A549 (cell line): ENCODE measurements at regions not wholly inside any gene's neighbourhood (a gene's known extent, or its start where the extent isn't known, plus 50 kb on each side); places are given as distances from the start of the nearest gene placed in this dataset.

ENCODE experiments used
- ATAC-seq, 2 experiments: fragments of 200-7000 bp in 1 of 2; fragments of >200 bp in 1 of 2; cut with Nextera tagmentation in 1 of 2; cut with Tn5 transposase in 1 of 2; 3 replicates each; pipeline versions ENCODE4 v1.8.0 to v1.9.1; 2018 to 2020; ENCODE audit warnings: mild to moderate bottlenecking in 1 of 2, moderate library complexity in 1 of 2
- CTCF ChIA-PET: fragments of 300-600 bp; sonication (Branson Sonifier 250); formaldehyde crosslinking; extraction: SDS; loops from one replicate; lab custom pipeline; 2021; ENCODE audit warnings: antibody characterized with exemption, inconsistent platforms; lab: Yijun Ruan, JAX
- POLR2A ChIA-PET: fragments of 350-600 bp; formaldehyde crosslinking; extraction: SDS; loops from one replicate; lab custom pipeline; 2021; ENCODE audit warnings: antibody characterized with exemption, inconsistent platforms; lab: Yijun Ruan, JAX
- DNase-seq, 2 experiments: peaks; one replicate each; pipeline versions ENCODE4 v3.0.0 to v3.0.0-alpha.2; 2011 to 2016; ENCODE audit warnings: low read depth in 1 of 2, low spot score in 1 of 2
- FAIRE-seq: peaks from 2 replicates; lab custom pipeline; 2011; peaks lifted over from hg19 to GRCh38; lab: Jason Lieb, UNC
- H3K27ac ChIP-seq, 2 experiments: fragments of >200 bp; sonication (Bioruptor Twin); formaldehyde crosslinking; 3 replicates each; pipeline ENCODE4 v1.5.1; 2016 to 2017
- H3K4me1 ChIP-seq: fragments of >200 bp; sonication (Bioruptor Twin); formaldehyde crosslinking; 3 replicates; pipeline ENCODE4 v1.6.1; 2016
- H3K4me2 ChIP-seq: fragments of >200 bp; sonication (Bioruptor Twin); formaldehyde crosslinking; 3 replicates; pipeline ENCODE4 v1.6.1; 2016
- H3K4me3 ChIP-seq: fragments of >200 bp; sonication (Bioruptor Twin); formaldehyde crosslinking; 3 replicates; pipeline ENCODE4 v1.5.1; 2016
- H3K9me3 ChIP-seq: fragments of >200 bp; sonication (Bioruptor Twin); formaldehyde crosslinking; 3 replicates; pipeline ENCODE4 v1.6.1; 2016
- BHLHE40 ChIP-seq: IDR thresholded peaks from 2 replicates; pipeline ENCODE4 v1.6.1; 2012; ENCODE audit warnings: low read depth, low read length, inconsistent platforms
- CHD4 ChIP-seq: fragments of 200-600 bp; sonication (generic); IDR thresholded peaks from 2 replicates; pipeline ENCODE4 v1.6.1; 2016; ENCODE audit warnings: antibody characterized with exemption, mild to moderate bottlenecking, borderline replicate concordance
- E2F6 ChIP-seq: IDR thresholded peaks from 2 replicates; pipeline ENCODE4 v1.6.1; 2012; ENCODE audit warnings: low read depth, borderline replicate concordance
- EHF ChIP-seq: fragments of 250-450 bp; sonication (Bioruptor Pico); IDR thresholded peaks from 2 replicates; pipeline ENCODE4 v1.5.0; 2020; ENCODE audit warnings: mild to moderate bottlenecking
- ELK1 ChIP-seq: fragments of 150-350 bp; IDR thresholded peaks from 2 replicates; pipeline ENCODE4 v1.6.1; 2014; ENCODE audit warnings: low read depth, mild to moderate bottlenecking, low read length
- GATA3 ChIP-seq: IDR thresholded peaks from 2 replicates; pipeline ENCODE4 v1.6.1; 2012; ENCODE audit warnings: borderline replicate concordance
- HDAC2 ChIP-seq: fragments of 200-600 bp; sonication (generic); IDR thresholded peaks from 2 replicates; pipeline ENCODE4 v1.6.1; 2016
- HOXB5 ChIP-seq: fragments of 250-450 bp; sonication (Bioruptor Pico); IDR thresholded peaks from 2 replicates; pipeline ENCODE4 v1.5.0; 2020; ENCODE audit warnings: mild to moderate bottlenecking, moderate library complexity
- MAFK ChIP-seq: fragments of 450-650 bp; IDR thresholded peaks from 2 replicates; pipeline ENCODE4 v1.6.1; 2014; ENCODE audit not compliant: partially characterized antibody
- MAX ChIP-seq: IDR thresholded peaks from 2 replicates; pipeline ENCODE4 v1.6.1; 2012
- MAZ ChIP-seq: fragments of 150-350 bp; IDR thresholded peaks from 2 replicates; pipeline ENCODE4 v1.6.1; 2014; ENCODE audit warnings: antibody characterized with exemption, low read depth, low read length, borderline replicate concordance
- NPAS2 ChIP-seq: fragments of 250-450 bp; sonication (Bioruptor Pico); IDR thresholded peaks from 2 replicates; pipeline ENCODE4 v1.8.0; 2022; ENCODE audit warnings: mild to moderate bottlenecking, moderate library complexity, borderline replicate concordance
- RAD21 ChIP-seq, 2 experiments: fragments of >200 bp in 1 of 2; sonication (Bioruptor Twin) in 1 of 2; formaldehyde crosslinking in 1 of 2; IDR thresholded peaks in 1 of 2; conservative IDR thresholded peaks in 1 of 2; 2 replicates in 1 of 2; 3 replicates in 1 of 2; pipeline ENCODE4 v1.6.1; 2012 to 2018; ENCODE audit warnings: inconsistent platforms in 1 of 2
- REST ChIP-seq: fragments of 200-600 bp; sonication (generic); IDR thresholded peaks from 2 replicates; pipeline ENCODE4 v1.6.1; 2016; ENCODE audit warnings: antibody characterized with exemption, mild to moderate bottlenecking, moderate library complexity
- RNF2 ChIP-seq: fragments of 200-600 bp; sonication (generic); IDR thresholded peaks from 2 replicates; pipeline ENCODE4 v1.6.1; 2016; ENCODE audit warnings: low read depth, mild to moderate bottlenecking, antibody characterized with exemption, moderate library complexity, borderline replicate concordance
- TFCP2L1 ChIP-seq: fragments of 250-450 bp; sonication (Bioruptor Pico); IDR thresholded peaks from 2 replicates; pipeline ENCODE4 v1.5.0; 2021; ENCODE audit warnings: mild to moderate bottlenecking
- TP53 ChIP-seq: fragments of 250-450 bp; sonication (Bioruptor Pico); IDR thresholded peaks from 2 replicates; pipeline ENCODE4 v1.5.0; 2021; ENCODE audit warnings: mild to moderate bottlenecking, moderate library complexity
- USF2 ChIP-seq: fragments of 450-650 bp; IDR thresholded peaks from 2 replicates; pipeline ENCODE4 v1.6.1; 2014; ENCODE audit warnings: antibody characterized with exemption
- ZC3H11A ChIP-seq: fragments of 450-650 bp; IDR thresholded peaks from 2 replicates; pipeline ENCODE4 v1.6.1; 2014; ENCODE audit warnings: antibody characterized with exemption, mild to moderate bottlenecking
- ZSCAN20 ChIP-seq: fragments of 250-450 bp; sonication (Bioruptor Pico); IDR thresholded peaks from 2 replicates; pipeline ENCODE4 v1.8.0; 2022; ENCODE audit warnings: mild to moderate bottlenecking, moderate library complexity
- WGBS: methylation state at CpG from one replicate; pipeline ENCODE4 v1.1.6; 2017; ENCODE audit errors: missing lambda C conversion rate; 5-methylcytosine and 5-hydroxymethylcytosine counted together

- no peak for TF ChIP-seq E2F6
- no peak for TF ChIP-seq RAD21 (conservative IDR thresholded peaks at IDR 0.05 in 1 of 2, IDR thresholded peaks at IDR 0.05 in 1 of 2)
These were observed 529.8 kb upstream of the IGFBP3 start (continued) for GRCh38 chr7:46450886-46451285.

- ATAC-seq (no peak), DNase-seq (no peak), FAIRE-seq (no peak)
- POLR2A ChIA-PET, result no interaction called here
- no peak for TF ChIP-seq ELK1
- TF ChIP-seq GATA3, result no peak
- no peak for TF ChIP-seq TFCP2L1 (CRISPR knock-in tag)
- no peak for TF ChIP-seq MAZ
- TF ChIP-seq TP53 (CRISPR knock-in tag), result no peak
- no peak for TF ChIP-seq RNF2
- no peak for TF ChIP-seq MAFK
- TF ChIP-seq ZC3H11A, result no peak
- TF ChIP-seq HOXB5, result no peak
- no peak for TF ChIP-seq REST
- TF ChIP-seq CHD4, result no peak
- TF ChIP-seq MAX, result no peak
- no peak for TF ChIP-seq RAD21 (conservative IDR thresholded peaks at IDR 0.05 in 1 of 2, IDR thresholded peaks at IDR 0.05 in 1 of 2)
- no peak for TF ChIP-seq EHF (CRISPR knock-in tag)
- no peak for TF ChIP-seq BHLHE40
- TF ChIP-seq NPAS2 (CRISPR knock-in tag), result no peak
- TF ChIP-seq ZSCAN20 (CRISPR knock-in tag), result no peak
- TF ChIP-seq, all 56 proteins: peak for 0
- H3K4me1 ChIP-seq, result no peaks in the 10 kb centered on the region
- CTCF ChIA-PET, result interaction anchor here (1.3 kb wide), 1 partner anchor 36 kb away, joined by 3 read pairs; no protein-coding TSS in a partner anchor
- H3K4me3 ChIP-seq, result no peak overlapping the region
- WGBS, result 88% methylated on average over 2 of the region's 2 CpGs
- no peak overlapping the region for H3K27ac ChIP-seq
- H3K4me2 ChIP-seq, result no peak overlapping the region
- no peaks in the 10 kb centered on the region for H3K9me3 ChIP-seq
These were observed 529.4 kb upstream of the IGFBP3 start for GRCh38 chr7:46450425-46450824.

- no peak for TF ChIP-seq HDAC2
- TF ChIP-seq USF2, result no peak
- no peak for TF ChIP-seq CHD4
- TF ChIP-seq REST, result no peak
- TF ChIP-seq ZSCAN20 (CRISPR knock-in tag), result no peak
- DNase-seq, result no peak
These were observed 528.7 kb upstream of the IGFBP3 start for GRCh38 chr7:46449743-46450142.

More at GRCh38 chr7:46449743-46450142, 528.7 kb upstream of the IGFBP3 start:
- WGBS, result 50% methylated on average over 2 of the region's 2 CpGs
- Histone ChIP-seq H3K27ac (no peak overlapping the region), H3K9me3 (no peaks in the 10 kb centered on the region), H3K4me1 (peaks cover under 1% of the 10 kb centered on the region; the same call in 1 of the 3 replicates), H3K4me3 (no peak overlapping the region), H3K4me2 (no peak overlapping the region)
- CTCF ChIA-PET, result no interaction called here
- POLR2A ChIA-PET, result no interaction called here
- FAIRE-seq, result no peak
- ATAC-seq, result no peak
